OCI-LY7 (cell line): ENCODE measurements at regions not wholly inside any gene's neighbourhood (a gene's known extent, or its start where the extent isn't known, plus 50 kb on each side); places are given as distances from the start of the nearest gene placed in this dataset.

Source experiments
- BruUV-seq: library from RNA; stranded (reverse); fragments of 400-500 nt; replicated peaks from 2 replicates; lab custom pipeline; 2021; lab: Mats Ljungman, UMichigan
- CTCF ChIA-PET: fragments of 300-600 bp; sonication (Branson Sonifier 250); formaldehyde crosslinking; loops from one replicate; lab custom pipeline; 2022; ENCODE audit warnings: antibody characterized with exemption; ENCODE audit not compliant: unreplicated experiment; lab: Charles Lee
- POLR2A ChIA-PET: fragments of 300-600 bp; sonication (Branson Sonifier 250); formaldehyde crosslinking; loops from one replicate; lab custom pipeline; 2022; ENCODE audit warnings: antibody characterized with exemption; lab: Charles Lee
- DNase-seq: peaks from one replicate; pipeline ENCODE4 v3.0.0-alpha.2; 2015; ENCODE audit warnings: low spot score
- H2AFZ ChIP-seq: fragments of 200-600 bp; sonication (generic), shearing (Covaris generic); 2 replicates; pipeline ENCODE4 v1.6.1; 2014; ENCODE audit warnings: mild to moderate bottlenecking, antibody characterized with exemption, low read length, moderate library complexity
- H3K27ac ChIP-seq: fragments of 200-600 bp; sonication (generic); 2 replicates; pipeline ENCODE4 v1.5.1; 2014; ENCODE audit warnings: mixed run types, low read depth, mild to moderate bottlenecking, moderate library complexity, low read length, inconsistent platforms; ENCODE audit not compliant: poor library complexity, severe bottlenecking
- H3K36me3 ChIP-seq: fragments of 200-600 bp; sonication (generic); 2 replicates; pipeline ENCODE4 v1.6.1; 2014; ENCODE audit warnings: mild to moderate bottlenecking, antibody characterized with exemption, low read length, moderate library complexity, mixed read lengths; ENCODE audit not compliant: insufficient read depth
- H3K4me1 ChIP-seq: fragments of 200-600 bp; sonication (generic); 2 replicates; pipeline ENCODE4 v1.5.1; 2014; ENCODE audit warnings: mild to moderate bottlenecking, low read length; ENCODE audit not compliant: insufficient read depth, poor library complexity, severe bottlenecking
- H3K4me2 ChIP-seq: fragments of 200-600 bp; sonication (generic); 2 replicates; pipeline ENCODE4 v1.6.1; 2014; ENCODE audit warnings: mild to moderate bottlenecking, low read length
- H3K4me3 ChIP-seq: fragments of 200-600 bp; sonication (generic); 2 replicates; pipeline ENCODE4 v1.5.1; 2014; ENCODE audit warnings: mild to moderate bottlenecking, low read depth, low read length; ENCODE audit not compliant: poor library complexity, severe bottlenecking
- H3K79me2 ChIP-seq: fragments of 200-600 bp; sonication (generic); 2 replicates; pipeline ENCODE4 v1.6.1; 2016; ENCODE audit warnings: low read depth, mild to moderate bottlenecking, low read length, moderate library complexity, mixed read lengths; ENCODE audit not compliant: insufficient read depth
- H3K9me2 ChIP-seq: fragments of 200-600 bp; sonication (generic); 2 replicates; pipeline ENCODE4 v1.6.1; 2016; ENCODE audit warnings: mild to moderate bottlenecking, low read length, mixed read lengths; ENCODE audit not compliant: insufficient read depth
- H3K9me3 ChIP-seq: fragments of 200-600 bp; sonication (generic); 2 replicates; pipeline ENCODE4 v1.6.1; 2014; ENCODE audit warnings: mild to moderate bottlenecking, mixed run types, low read length, mixed read lengths
- H4K20me1 ChIP-seq: fragments of 200-600 bp; sonication (generic); 2 replicates; pipeline ENCODE4 v1.6.1; 2014; ENCODE audit warnings: mild to moderate bottlenecking, antibody characterized with exemption, low read length, moderate library complexity, mixed read lengths; ENCODE audit not compliant: insufficient read depth
- CTCF ChIP-seq: fragments of 200-600 bp; sonication (generic); conservative IDR thresholded peaks from 2 replicates; pipeline ENCODE4 v1.5.1; 2014; ENCODE audit warnings: mild to moderate bottlenecking, antibody characterized with exemption, low read length, moderate library complexity, mixed read lengths
- EZH2phosphoT487 ChIP-seq: fragments of 200-600 bp; sonication (generic); IDR thresholded peaks from 2 replicates; pipeline ENCODE4 v1.6.1; 2018; ENCODE audit warnings: low read depth, borderline replicate concordance, mild to moderate bottlenecking, mixed run types, antibody characterized with exemption, low read length, moderate library complexity, mixed read lengths
- intact Hi-C: fragments of 100-400 bp; cut with micrococcal nuclease; formaldehyde crosslinking; loops from one replicate; pipeline ENCODE4 v1.10.0; 2022; ENCODE audit not compliant: unreplicated experiment

GRCh38 chr2:129330504-129330903, 649.0 kb upstream of the RAB6C start:
- TF ChIP-seq EZH2phosphoT487 = no peak
- no peak for TF ChIP-seq CTCF
- H4K20me1 ChIP-seq = no peaks in the 10 kb centered on the region
- H3K4me2 ChIP-seq = no peak overlapping the region
- ChIA-PET POLR2A (no interaction called here), CTCF (no interaction called here)
- no TSS peak for BruUV-seq
- intact Hi-C loops = no loop called here
- no peak for DNase-seq
- H3K79me2 ChIP-seq = no peaks in the 10 kb centered on the region
- no peaks in the 10 kb centered on the region for H3K9me3 ChIP-seq
- no peaks in the 10 kb centered on the region for H3K9me2 ChIP-seq
- H3K4me3 ChIP-seq = no peak overlapping the region
- no peak overlapping the region for H2AFZ ChIP-seq
- no peak overlapping the region for H3K27ac ChIP-seq
- no peaks in the 10 kb centered on the region for H3K4me1 ChIP-seq
- H3K36me3 ChIP-seq = no peaks in the 10 kb centered on the region

GRCh38 chr2:129331638-129332037, 647.8 kb upstream of the RAB6C start:
- no TSS peak for BruUV-seq
- intact Hi-C loops = no loop called here
- CTCF ChIA-PET = no interaction called here

More at GRCh38 chr2:129331638-129332037, 647.8 kb upstream of the RAB6C start:
- Histone ChIP-seq H3K4me2 (no peak overlapping the region), H3K79me2 (no peaks in the 10 kb centered on the region), H3K27ac (no peak overlapping the region), H3K4me1 (no peaks in the 10 kb centered on the region), H3K9me2 (no peaks in the 10 kb centered on the region), H3K9me3 (no peaks in the 10 kb centered on the region), H3K4me3 (no peak overlapping the region), H3K36me3 (no peaks in the 10 kb centered on the region), H2AFZ (no peak overlapping the region), H4K20me1 (no peaks in the 10 kb centered on the region)
- POLR2A ChIA-PET = interaction anchor here (0.6 to 0.7 kb wide), 2 partner anchors 14 to 578 kb away, joined by 3 to 4 read pairs; no protein-coding TSS in a partner anchor
- TF ChIP-seq CTCF (no peak), EZH2phosphoT487 (no peak)
- no peak for DNase-seq
